ENCODE measurements at regions not wholly inside any gene's neighbourhood (a gene's known extent, or its start where the extent isn't known, plus 50 kb on each side); places are given as distances from the start of the nearest gene placed in this dataset.

DNA sequence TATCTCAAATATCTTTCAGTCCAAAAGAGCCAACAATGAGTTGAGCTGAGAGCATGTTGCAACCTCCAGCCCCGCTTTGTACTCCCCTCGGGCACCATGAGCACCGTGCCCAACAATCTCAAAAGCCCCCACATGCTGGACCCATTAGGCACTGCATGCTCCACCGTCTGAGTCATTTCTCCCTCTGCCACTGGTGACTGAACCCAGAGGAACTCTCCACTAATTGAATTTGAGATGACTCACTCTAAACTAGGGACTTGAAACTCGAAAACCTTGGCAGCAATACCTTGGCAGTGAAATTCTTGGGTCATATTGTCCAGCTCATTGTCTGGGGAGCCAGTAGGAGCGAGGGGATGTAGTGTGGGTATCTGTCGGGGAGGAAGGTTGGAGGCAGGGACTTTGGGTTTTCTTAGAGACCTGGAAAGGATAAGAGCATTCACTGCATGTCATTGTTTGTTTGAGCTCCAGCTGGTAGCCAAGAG is 49.9 kb upstream of the SLIT3 start:
- DNase-seq, result no peak
